ENCODE measurements at regions not wholly inside any gene's neighbourhood (a gene's known extent, or its start where the extent isn't known, plus 50 kb on each side); places are given as distances from the start of the nearest gene placed in this dataset.

DNA sequence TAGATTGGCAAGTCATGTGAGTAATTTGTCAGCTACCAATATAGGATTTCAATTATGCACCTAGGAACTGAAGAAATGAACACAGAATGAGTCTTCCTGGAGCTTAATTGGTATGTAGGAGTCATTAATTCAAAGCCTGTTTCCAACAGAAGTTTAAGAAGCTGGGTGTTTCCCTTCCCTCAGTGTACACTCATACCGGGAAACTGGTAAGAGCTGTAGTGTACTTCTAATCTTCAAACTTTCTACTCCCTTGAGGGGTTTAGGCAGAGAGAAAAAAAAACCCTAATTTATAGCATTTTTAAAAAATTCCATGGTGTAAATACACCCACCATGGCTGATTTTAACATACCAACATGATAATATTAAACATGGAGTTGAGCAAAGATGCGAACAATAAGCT is 665.7 kb upstream of the SLITRK5 start:
- H3K27ac ChIP-seq (ENCODE audit: low read depth, low read length): no peak overlapping the region
- DNase-seq: no peak
- no peak overlapping the region for H3K9ac ChIP-seq (ENCODE audit: extremely low read depth, low read length, poor library complexity, severe bottlenecking)
- peaks cover 4% of the 10 kb centered on the region for H3K4me1 Mint-ChIP-seq
- WGBS, 2 experiments (ENCODE audit: insufficient coverage in 1 of 2, insufficient read length in 1 of 2): 100% methylated on average over 1 to 2 of the region's 2 CpGs
- H3K4me3 ChIP-seq (ENCODE audit: low read length): no peak overlapping the region
- no peaks in the 10 kb centered on the region for H3K4me1 ChIP-seq (ENCODE audit: control insufficient read depth, insufficient read depth, low read length)
- no peaks in the 10 kb centered on the region for H3K27me3 ChIP-seq (ENCODE audit: control insufficient read depth, insufficient read depth, low read length, poor library complexity, severe bottlenecking)
- TF ChIP-seq, protein P1, sequence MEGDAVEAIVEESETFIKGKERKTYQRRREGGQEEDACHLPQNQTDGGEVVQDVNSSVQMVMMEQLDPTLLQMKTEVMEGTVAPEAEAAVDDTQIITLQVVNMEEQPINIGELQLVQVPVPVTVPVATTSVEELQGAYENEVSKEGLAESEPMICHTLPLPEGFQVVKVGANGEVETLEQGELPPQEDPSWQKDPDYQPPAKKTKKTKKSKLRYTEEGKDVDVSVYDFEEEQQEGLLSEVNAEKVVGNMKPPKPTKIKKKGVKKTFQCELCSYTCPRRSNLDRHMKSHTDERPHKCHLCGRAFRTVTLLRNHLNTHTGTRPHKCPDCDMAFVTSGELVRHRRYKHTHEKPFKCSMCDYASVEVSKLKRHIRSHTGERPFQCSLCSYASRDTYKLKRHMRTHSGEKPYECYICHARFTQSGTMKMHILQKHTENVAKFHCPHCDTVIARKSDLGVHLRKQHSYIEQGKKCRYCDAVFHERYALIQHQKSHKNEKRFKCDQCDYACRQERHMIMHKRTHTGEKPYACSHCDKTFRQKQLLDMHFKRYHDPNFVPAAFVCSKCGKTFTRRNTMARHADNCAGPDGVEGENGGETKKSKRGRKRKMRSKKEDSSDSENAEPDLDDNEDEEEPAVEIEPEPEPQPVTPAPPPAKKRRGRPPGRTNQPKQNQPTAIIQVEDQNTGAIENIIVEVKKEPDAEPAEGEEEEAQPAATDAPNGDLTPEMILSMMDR (conservative IDR thresholded peaks at IDR 0.05): no peak
- peaks cover 8% of the 10 kb centered on the region for H3K36me3 Mint-ChIP-seq (ENCODE audit: low read depth)
- H3K4me3 Mint-ChIP-seq: no peak overlapping the region
- H3K9me3 ChIP-seq (ENCODE audit: control insufficient read depth, low read length): peaks cover 19% of the 10 kb centered on the region
- H3K36me3 ChIP-seq (ENCODE audit: control insufficient read depth, insufficient read depth, low read length): no peaks in the 10 kb centered on the region
- no peaks in the 10 kb centered on the region for H3K27me3 Mint-ChIP-seq (ENCODE audit: insufficient read depth)
- no peak overlapping the region for H3K27ac Mint-ChIP-seq
- peaks cover 19% of the 10 kb centered on the region for H3K9me3 Mint-ChIP-seq

GRCh38 chr13:87035526-87035925 is 635.6 kb upstream of the SLITRK5 start:
- H3K27me3 ChIP-seq (ENCODE audit: control insufficient read depth, insufficient read depth, low read length, poor library complexity, severe bottlenecking): no peaks in the 10 kb centered on the region
- Mint-ChIP-seq H3K4me1 (peaks cover 6% of the 10 kb centered on the region), H3K36me3 (ENCODE audit: low read depth) (no peaks in the 10 kb centered on the region), H3K4me3 (no peak overlapping the region), H3K9me3 (peaks cover 4% of the 10 kb centered on the region), H3K27ac (no peak overlapping the region), H3K27me3 (ENCODE audit: insufficient read depth) (no peaks in the 10 kb centered on the region)
- 95 to 96% methylated on average over 7 of the region's 7 CpGs for WGBS, 2 experiments (ENCODE audit: insufficient coverage in 1 of 2, insufficient read length in 1 of 2)
- no peaks in the 10 kb centered on the region for H3K4me1 ChIP-seq (ENCODE audit: control insufficient read depth, insufficient read depth, low read length)
- no peaks in the 10 kb centered on the region for H3K36me3 ChIP-seq (ENCODE audit: control insufficient read depth, insufficient read depth, low read length)
- no peak overlapping the region for H3K4me3 ChIP-seq (ENCODE audit: low read length)
- no peak overlapping the region for H3K27ac ChIP-seq (ENCODE audit: low read depth, low read length)
- DNase-seq: no peak
- no peak overlapping the region for H3K9ac ChIP-seq (ENCODE audit: extremely low read depth, low read length, poor library complexity, severe bottlenecking)
- TF ChIP-seq, protein P1 (conservative IDR thresholded peaks at IDR 0.05): no peak
- no peaks in the 10 kb centered on the region for H3K9me3 ChIP-seq (ENCODE audit: control insufficient read depth, low read length)

GRCh38 chr13:87042946-87043345 is 628.2 kb upstream of the SLITRK5 start:
- Histone ChIP-seq H3K9ac (ENCODE audit: extremely low read depth, low read length, poor library complexity, severe bottlenecking) (no peak overlapping the region), H3K27ac (ENCODE audit: low read depth, low read length) (no peak overlapping the region), H3K4me3 (ENCODE audit: low read length) (no peak overlapping the region), H3K36me3 (ENCODE audit: control insufficient read depth, insufficient read depth, low read length) (no peaks in the 10 kb centered on the region), H3K9me3 (ENCODE audit: control insufficient read depth, low read length) (no peaks in the 10 kb centered on the region), H3K4me1 (ENCODE audit: control insufficient read depth, insufficient read depth, low read length) (no peaks in the 10 kb centered on the region), H3K27me3 (ENCODE audit: control insufficient read depth, insufficient read depth, low read length, poor library complexity, severe bottlenecking) (no peaks in the 10 kb centered on the region)
- WGBS, 2 experiments (ENCODE audit: insufficient coverage in 1 of 2, insufficient read length in 1 of 2): no CpG with 5 or more reads among the region's 1 CpG
- DNase-seq: no peak
- Mint-ChIP-seq H3K27ac (no peak overlapping the region), H3K27me3 (ENCODE audit: insufficient read depth) (peaks cover 2% of the 10 kb centered on the region), H3K36me3 (ENCODE audit: low read depth) (no peaks in the 10 kb centered on the region), H3K9me3 (peaks cover 20% of the 10 kb centered on the region), H3K4me3 (no peak overlapping the region), H3K4me1 (no peaks in the 10 kb centered on the region)
- TF ChIP-seq, protein P1 (conservative IDR thresholded peaks at IDR 0.05): no peak

Measured in endodermal cell (in vitro differentiated cells).